ENCODE measurements at regions not wholly inside any gene's neighbourhood (a gene's known extent, or its start where the extent isn't known, plus 50 kb on each side); places are given as distances from the start of the nearest gene placed in this dataset.

GRCh38 chr17:77564278-77564920 lies 394.1 kb upstream of the TNRC6C start:
- DNase-seq (no peak), ATAC-seq (ENCODE audit: low read depth) (no peak)
- intact Hi-C loops (cut with micrococcal nuclease): no loop called here
- CTCF ChIA-PET: no interaction called here
- Mint-ChIP-seq H3K27ac (no peak overlapping the region), H3K27me3 (peaks cover 23% of the 10 kb centered on the region), H3K9me3 (no peaks in the 10 kb centered on the region), H3K36me3 (ENCODE audit: low read depth) (no peaks in the 10 kb centered on the region), H3K4me1 (no peaks in the 10 kb centered on the region), H3K4me3 (no peak overlapping the region)
- POLR2A ChIA-PET: no interaction called here
- no peak for TF ChIP-seq CTCF (IDR thresholded peaks at IDR 0.05)

- CTCF ChIA-PET: no interaction called here
- H3K27me3 Mint-ChIP-seq: peaks cover 25% of the 10 kb centered on the region
- DNase-seq (no peak), ATAC-seq (ENCODE audit: low read depth) (no peak)
- POLR2A ChIA-PET: no interaction called here
- no peak overlapping the region for H3K4me3 Mint-ChIP-seq
- TF ChIP-seq CTCF (IDR thresholded peaks at IDR 0.05): no peak
- H3K9me3 Mint-ChIP-seq: no peaks in the 10 kb centered on the region
- intact Hi-C loops (cut with micrococcal nuclease): no loop called here
- H3K27ac Mint-ChIP-seq: no peak overlapping the region
- no peaks in the 10 kb centered on the region for H3K4me1 Mint-ChIP-seq
- no peaks in the 10 kb centered on the region for H3K36me3 Mint-ChIP-seq (ENCODE audit: low read depth)
These were observed 393.3 kb upstream of the TNRC6C start for GRCh38 chr17:77565166-77565565.

GRCh38 chr17:77566151-77566550 lies 392.4 kb upstream of the TNRC6C start:
- H3K4me3 Mint-ChIP-seq: no peak overlapping the region
- ATAC-seq (ENCODE audit: low read depth) (no peak), DNase-seq (no peak)
- CTCF ChIA-PET: no interaction called here
- H3K9me3 Mint-ChIP-seq: no peaks in the 10 kb centered on the region
- no peak for TF ChIP-seq CTCF (IDR thresholded peaks at IDR 0.05)
- H3K36me3 Mint-ChIP-seq (ENCODE audit: low read depth): no peaks in the 10 kb centered on the region
- POLR2A ChIA-PET: no interaction called here
- peaks cover 2% of the 10 kb centered on the region for H3K4me1 Mint-ChIP-seq
- peaks cover 29% of the 10 kb centered on the region for H3K27me3 Mint-ChIP-seq
- no peak overlapping the region for H3K27ac Mint-ChIP-seq
- intact Hi-C loops (cut with micrococcal nuclease): no loop called here

GRCh38 chr17:77566566-77567138 lies 391.9 kb upstream of the TNRC6C start:
- POLR2A ChIA-PET: no interaction called here
- H3K9me3 Mint-ChIP-seq: no peaks in the 10 kb centered on the region

GRCh38 chr17:77568540-77568939 lies 390.0 kb upstream of the TNRC6C start:
- no peak overlapping the region for H3K4me3 Mint-ChIP-seq
- no peaks in the 10 kb centered on the region for H3K9me3 Mint-ChIP-seq
- DNase-seq: no peak
- intact Hi-C loops (cut with micrococcal nuclease): no loop called here
- H3K27me3 Mint-ChIP-seq: peaks cover 42% of the 10 kb centered on the region
- no peak overlapping the region for H3K27ac Mint-ChIP-seq
- ChIA-PET CTCF (no interaction called here), POLR2A (no interaction called here)
- H3K36me3 Mint-ChIP-seq (ENCODE audit: low read depth): no peaks in the 10 kb centered on the region
- ATAC-seq (ENCODE audit: low read depth): no peak
- TF ChIP-seq CTCF (IDR thresholded peaks at IDR 0.05): no peak
- H3K4me1 Mint-ChIP-seq: peaks cover 17% of the 10 kb centered on the region

More at GRCh38 chr17:77566566-77567138, 391.9 kb upstream of the TNRC6C start:
- H3K4me1 Mint-ChIP-seq: peaks cover 6% of the 10 kb centered on the region
- no peak for TF ChIP-seq CTCF (IDR thresholded peaks at IDR 0.05)
- intact Hi-C loops (cut with micrococcal nuclease): no loop called here
- H3K27ac Mint-ChIP-seq: no peak overlapping the region
- H3K36me3 Mint-ChIP-seq (ENCODE audit: low read depth): no peaks in the 10 kb centered on the region
- DNase-seq (no peak), ATAC-seq (ENCODE audit: low read depth) (no peak)
- H3K27me3 Mint-ChIP-seq: peaks cover 32% of the 10 kb centered on the region
- no peak overlapping the region for H3K4me3 Mint-ChIP-seq
- CTCF ChIA-PET: no interaction called here

Data from activated B cell treated with CpG ODN at 0.5 μM for 24 hours (primary cell).